ENCODE measurements at regions not wholly inside any gene's neighbourhood (a gene's known extent, or its start where the extent isn't known, plus 50 kb on each side); places are given as distances from the start of the nearest gene placed in this dataset.

DNA sequence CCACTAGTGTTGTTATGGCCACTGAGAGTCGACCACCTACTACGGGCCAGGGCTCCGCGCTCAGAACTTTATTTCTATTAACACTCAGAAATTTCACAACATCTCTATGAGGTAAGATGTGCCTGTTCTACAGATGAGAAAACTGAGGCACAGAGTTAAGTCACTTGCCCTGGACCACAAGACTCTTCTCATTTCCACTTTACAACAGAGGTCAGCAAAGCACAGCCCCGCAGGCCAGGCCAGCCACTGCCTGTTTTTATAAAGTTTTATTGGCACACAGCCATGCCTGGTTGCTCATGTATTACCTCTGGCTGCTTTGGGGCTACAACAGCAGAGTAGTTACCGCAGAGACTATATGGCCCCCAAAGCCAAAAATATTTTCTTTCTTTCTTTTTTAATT, 503.6 kb downstream of the SHQ1 start:
- H3K27me3 ChIP-seq (ENCODE audit: insufficient read depth, low read length) = peaks cover 6% of the 10 kb centered on the region
- no peaks in the 10 kb centered on the region for H3K9me3 ChIP-seq (ENCODE audit: low read length)
- H3K36me3 ChIP-seq (ENCODE audit: insufficient read depth, low read length) = no peaks in the 10 kb centered on the region
- H3K4me3 ChIP-seq (ENCODE audit: low read length) = no peak overlapping the region
- no peak overlapping the region for H2AFZ ChIP-seq (ENCODE audit: low read depth, low read length)
- H3K4me1 ChIP-seq (ENCODE audit: insufficient read depth, low read length) = no peaks in the 10 kb centered on the region

GRCh38 chr3:72344236-72344635, 504.0 kb downstream of the SHQ1 start:
- Histone ChIP-seq H2AFZ (ENCODE audit: low read depth, low read length) (no peak overlapping the region), H3K9me3 (ENCODE audit: low read length) (no peaks in the 10 kb centered on the region), H3K27me3 (ENCODE audit: insufficient read depth, low read length) (peaks cover 6% of the 10 kb centered on the region), H3K36me3 (ENCODE audit: insufficient read depth, low read length) (no peaks in the 10 kb centered on the region), H3K4me3 (ENCODE audit: low read length) (no peak overlapping the region), H3K4me1 (ENCODE audit: insufficient read depth, low read length) (no peaks in the 10 kb centered on the region)

DNA sequence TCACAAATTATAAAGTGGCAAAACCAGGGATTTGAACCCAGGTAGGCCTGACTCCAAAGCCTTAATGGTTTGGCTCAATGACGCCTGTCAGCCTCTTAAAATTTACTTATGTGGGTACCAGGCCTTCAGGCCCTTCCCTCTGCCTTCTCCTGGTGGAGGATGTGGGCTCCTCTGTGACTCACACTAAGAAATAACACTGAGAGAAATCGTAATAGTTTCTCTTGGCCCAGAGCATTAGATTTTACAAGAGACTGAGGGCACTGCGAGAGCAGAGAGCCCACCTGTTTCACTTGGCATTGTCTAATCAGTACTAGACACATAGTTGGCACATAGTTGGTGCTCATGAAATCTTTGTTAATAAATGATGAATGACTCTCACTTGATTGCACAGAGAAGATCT, 505.2 kb downstream of the SHQ1 start:
- H3K4me3 ChIP-seq (ENCODE audit: low read length) = no peak overlapping the region

DNA sequence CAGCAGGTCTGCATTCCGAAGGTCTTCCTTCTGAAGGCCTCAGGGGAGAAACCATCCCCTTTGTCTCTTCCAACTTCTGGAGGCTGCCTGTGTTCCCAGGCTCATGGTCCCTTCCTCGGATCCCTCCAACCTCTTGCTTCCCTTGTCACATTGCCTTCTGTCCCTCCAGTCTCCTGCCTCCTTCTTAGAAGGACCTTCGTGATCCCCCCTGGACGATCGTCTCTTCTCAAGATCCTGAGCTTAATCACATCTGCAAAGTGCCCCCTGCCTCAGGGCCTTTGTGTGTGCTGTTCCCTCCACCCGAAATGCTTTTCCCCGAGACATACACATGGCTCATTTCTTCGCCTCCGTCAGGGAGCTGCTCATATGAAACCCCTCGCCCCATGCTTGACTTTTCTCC, 505.8 kb downstream of the SHQ1 start:
- H3K27me3 ChIP-seq (ENCODE audit: insufficient read depth, low read length) = peaks cover 6% of the 10 kb centered on the region
- H3K4me1 ChIP-seq (ENCODE audit: insufficient read depth, low read length) = no peaks in the 10 kb centered on the region
- no peak overlapping the region for H2AFZ ChIP-seq (ENCODE audit: low read depth, low read length)
- no peak overlapping the region for H3K4me3 ChIP-seq (ENCODE audit: low read length)
- no peaks in the 10 kb centered on the region for H3K36me3 ChIP-seq (ENCODE audit: insufficient read depth, low read length)
- no peaks in the 10 kb centered on the region for H3K9me3 ChIP-seq (ENCODE audit: low read length)

More for the DNA sequence above, 505.2 kb downstream of the SHQ1 start:
- Histone ChIP-seq H3K9me3 (ENCODE audit: low read length) (no peaks in the 10 kb centered on the region), H3K4me1 (ENCODE audit: insufficient read depth, low read length) (no peaks in the 10 kb centered on the region), H3K36me3 (ENCODE audit: insufficient read depth, low read length) (no peaks in the 10 kb centered on the region), H2AFZ (ENCODE audit: low read depth, low read length) (no peak overlapping the region), H3K27me3 (ENCODE audit: insufficient read depth, low read length) (peaks cover 6% of the 10 kb centered on the region)

DNA sequence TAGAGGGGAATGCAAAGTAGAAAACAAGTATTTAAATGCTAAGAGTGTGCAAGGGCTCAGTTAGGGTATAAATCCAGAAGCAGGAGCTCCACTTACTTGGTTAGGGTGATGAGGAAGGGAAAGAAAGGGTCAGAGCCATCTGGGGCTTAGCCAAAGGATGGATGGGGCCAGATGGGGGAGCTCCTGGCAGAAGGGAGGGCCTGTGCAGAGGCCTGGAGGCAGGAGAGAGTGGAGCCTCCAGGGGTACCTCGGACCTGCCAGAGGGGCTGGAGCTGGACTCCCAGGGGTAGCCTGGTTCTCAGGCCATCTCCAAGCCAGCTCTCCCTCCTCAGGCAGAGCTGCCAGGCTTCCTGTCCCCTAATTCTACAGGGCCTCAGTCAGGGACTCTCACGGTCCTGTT, 506.3 kb downstream of the SHQ1 start:
- no peak overlapping the region for H2AFZ ChIP-seq (ENCODE audit: low read depth, low read length)
- peaks cover 6% of the 10 kb centered on the region for H3K27me3 ChIP-seq (ENCODE audit: insufficient read depth, low read length)
- no peaks in the 10 kb centered on the region for H3K36me3 ChIP-seq (ENCODE audit: insufficient read depth, low read length)
- no peaks in the 10 kb centered on the region for H3K4me1 ChIP-seq (ENCODE audit: insufficient read depth, low read length)
- no peaks in the 10 kb centered on the region for H3K9me3 ChIP-seq (ENCODE audit: low read length)
- no peak overlapping the region for H3K4me3 ChIP-seq (ENCODE audit: low read length)

GRCh38 chr3:72341380-72341770, 506.9 kb downstream of the SHQ1 start:
- H3K9me3 ChIP-seq (ENCODE audit: low read length) = no peaks in the 10 kb centered on the region
- no peak overlapping the region for H2AFZ ChIP-seq (ENCODE audit: low read depth, low read length)
- H3K27me3 ChIP-seq (ENCODE audit: insufficient read depth, low read length) = peaks cover 8% of the 10 kb centered on the region
- H3K36me3 ChIP-seq (ENCODE audit: insufficient read depth, low read length) = no peaks in the 10 kb centered on the region
- no peaks in the 10 kb centered on the region for H3K4me1 ChIP-seq (ENCODE audit: insufficient read depth, low read length)
- H3K4me3 ChIP-seq (ENCODE audit: low read length) = no peak overlapping the region

- no peaks in the 10 kb centered on the region for H3K9me3 ChIP-seq (ENCODE audit: low read length)
- peaks cover 1% of the 10 kb centered on the region for H3K4me1 ChIP-seq (ENCODE audit: insufficient read depth, low read length)
- H2AFZ ChIP-seq (ENCODE audit: low read depth, low read length) = no peak overlapping the region
- no peak overlapping the region for H3K4me3 ChIP-seq (ENCODE audit: low read length)
- peaks cover 8% of the 10 kb centered on the region for H3K27me3 ChIP-seq (ENCODE audit: insufficient read depth, low read length)
- no peaks in the 10 kb centered on the region for H3K36me3 ChIP-seq (ENCODE audit: insufficient read depth, low read length)
These were observed 507.5 kb downstream of the SHQ1 start for GRCh38 chr3:72340476-72341379.

GRCh38 chr3:72340056-72340455, 508.2 kb downstream of the SHQ1 start:
- H3K9me3 ChIP-seq (ENCODE audit: low read length) = no peaks in the 10 kb centered on the region
- peaks cover 7% of the 10 kb centered on the region for H3K4me1 ChIP-seq (ENCODE audit: insufficient read depth, low read length)
- no peak overlapping the region for H3K4me3 ChIP-seq (ENCODE audit: low read length)

DNA sequence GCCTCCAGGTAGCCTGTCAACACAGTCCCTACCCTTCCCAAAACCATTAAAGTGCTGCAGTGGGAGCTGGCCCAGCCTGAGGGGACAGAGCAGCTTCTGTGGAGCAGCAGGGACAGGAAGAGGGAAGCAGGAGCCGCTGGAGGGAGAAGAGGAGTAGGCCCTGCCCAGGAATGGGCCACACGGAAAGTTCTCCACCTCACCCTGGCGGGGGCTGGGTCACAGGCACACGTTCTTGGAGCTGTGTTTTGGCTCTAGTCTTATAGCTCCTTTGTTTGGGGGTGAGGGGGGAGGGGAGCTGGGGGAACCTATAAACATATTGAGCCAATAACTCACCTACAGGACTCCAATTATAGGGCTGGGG, 508.6 kb downstream of the SHQ1 start:
- no peaks in the 10 kb centered on the region for H3K36me3 ChIP-seq (ENCODE audit: insufficient read depth, low read length)
- H3K4me3 ChIP-seq (ENCODE audit: low read length) = no peak overlapping the region
- peaks cover 10% of the 10 kb centered on the region for H3K4me1 ChIP-seq (ENCODE audit: insufficient read depth, low read length)
- peaks cover 4% of the 10 kb centered on the region for H3K27me3 ChIP-seq (ENCODE audit: insufficient read depth, low read length)
- no peak overlapping the region for H2AFZ ChIP-seq (ENCODE audit: low read depth, low read length)
- no peaks in the 10 kb centered on the region for H3K9me3 ChIP-seq (ENCODE audit: low read length)

More at GRCh38 chr3:72340056-72340455, 508.2 kb downstream of the SHQ1 start:
- H2AFZ ChIP-seq (ENCODE audit: low read depth, low read length) = no peak overlapping the region
- H3K36me3 ChIP-seq (ENCODE audit: insufficient read depth, low read length) = no peaks in the 10 kb centered on the region
- H3K27me3 ChIP-seq (ENCODE audit: insufficient read depth, low read length) = peaks cover 4% of the 10 kb centered on the region

- Histone ChIP-seq H3K9me3 (ENCODE audit: low read length) (no peaks in the 10 kb centered on the region), H3K4me1 (ENCODE audit: insufficient read depth, low read length) (peaks cover 10% of the 10 kb centered on the region), H3K4me3 (ENCODE audit: low read length) (no peak overlapping the region), H3K27me3 (ENCODE audit: insufficient read depth, low read length) (peaks cover 5% of the 10 kb centered on the region), H2AFZ (ENCODE audit: low read depth, low read length) (no peak overlapping the region), H3K36me3 (ENCODE audit: insufficient read depth, low read length) (no peaks in the 10 kb centered on the region)
These were observed 509.1 kb downstream of the SHQ1 start for GRCh38 chr3:72338942-72339669.

GRCh38 chr3:72338082-72338941, 509.9 kb downstream of the SHQ1 start:
- H3K9me3 ChIP-seq (ENCODE audit: low read length) = no peaks in the 10 kb centered on the region
- H2AFZ ChIP-seq (ENCODE audit: low read depth, low read length) = no peak overlapping the region
- H3K27me3 ChIP-seq (ENCODE audit: insufficient read depth, low read length) = peaks cover 13% of the 10 kb centered on the region
- H3K36me3 ChIP-seq (ENCODE audit: insufficient read depth, low read length) = no peaks in the 10 kb centered on the region
- peaks cover 10% of the 10 kb centered on the region for H3K4me1 ChIP-seq (ENCODE audit: insufficient read depth, low read length)
- no peak overlapping the region for H3K4me3 ChIP-seq (ENCODE audit: low read length)

- H3K9me3 ChIP-seq (ENCODE audit: low read length) = no peaks in the 10 kb centered on the region
- no peak overlapping the region for H2AFZ ChIP-seq (ENCODE audit: low read depth, low read length)
- no peak overlapping the region for H3K4me3 ChIP-seq (ENCODE audit: low read length)
- no peaks in the 10 kb centered on the region for H3K36me3 ChIP-seq (ENCODE audit: insufficient read depth, low read length)
- peaks cover 10% of the 10 kb centered on the region for H3K4me1 ChIP-seq (ENCODE audit: insufficient read depth, low read length)
- peaks cover 17% of the 10 kb centered on the region for H3K27me3 ChIP-seq (ENCODE audit: insufficient read depth, low read length)
These were observed 510.8 kb downstream of the SHQ1 start for GRCh38 chr3:72337480-72337855.

Measured in neuron (in vitro differentiated cells).